Panc1 (cell line): ENCODE measurements at regions not wholly inside any gene's neighbourhood (a gene's known extent, or its start where the extent isn't known, plus 50 kb on each side); places are given as distances from the start of the nearest gene placed in this dataset.

Experiments used
- CTCF ChIP-seq: fragments of 450-650 bp; IDR thresholded peaks from 2 replicates; pipeline ENCODE4 v1.5.1; 2017; ENCODE audit warnings: mild to moderate bottlenecking
- SIN3A ChIP-seq: IDR thresholded peaks from 2 replicates; pipeline ENCODE4 v1.6.1; 2012; ENCODE audit warnings: low read depth, mild to moderate bottlenecking, low read length, moderate library complexity, borderline replicate concordance; ENCODE audit not compliant: insufficient read depth

- TF ChIP-seq CTCF (no peak), SIN3A (no peak)
These were observed 80.3 kb upstream of the KCNAB1 start for GRCh38 chr3:156040041-156040440.
